ENCODE measurements at regions not wholly inside any gene's neighbourhood (a gene's known extent, or its start where the extent isn't known, plus 50 kb on each side); places are given as distances from the start of the nearest gene placed in this dataset.

GRCh38 chr3:132841621-132842020, 119.4 kb upstream of the NPHP3 start:
- Histone ChIP-seq H3K9ac (ENCODE audit: insufficient read depth, low read length) (no peak overlapping the region), H2AFZ (ENCODE audit: low read length) (no peak overlapping the region), H3K4me2 (ENCODE audit: extremely low read depth, insufficient read depth, low read length) (no peak overlapping the region), H3K27ac (ENCODE audit: insufficient read depth, low read length) (no peak overlapping the region), H3K4me3 (replicated peaks in 1 of 4; ENCODE audit: control extremely low read depth in 1 of 4, insufficient read depth in 1 of 4, low read depth in 3 of 4, low read length in 4 of 4) (no peak overlapping the region), H3K9me3 (ENCODE audit: control insufficient read depth, insufficient read depth, low read depth, low read length) (no peaks in the 10 kb centered on the region), H3K27me3 (ENCODE audit: control insufficient read depth, insufficient read depth, low read length) (no peaks in the 10 kb centered on the region), H3K36me3 (ENCODE audit: control insufficient read depth, insufficient read depth, low read length) (no peaks in the 10 kb centered on the region), H3K79me2 (ENCODE audit: control insufficient read depth, insufficient read depth, low read length) (no peaks in the 10 kb centered on the region), H3K4me1 (ENCODE audit: control insufficient read depth, extremely low read depth, insufficient read depth, low read length) (no peaks in the 10 kb centered on the region), H4K20me1 (ENCODE audit: control insufficient read depth, extremely low read depth, insufficient read depth, low read length) (no peaks in the 10 kb centered on the region)
- DNase-seq (ENCODE audit: low read depth in 2 of 2), result no peak
- TF ChIP-seq EZH2 (IDR thresholded peaks at IDR 0.05; ENCODE audit: low read length, missing control alignments) (no peak), CTCF (conservative IDR thresholded peaks at IDR 0.05 in 1 of 2, IDR thresholded peaks at IDR 0.05 in 1 of 2; ENCODE audit: low read depth in 1 of 2, low read length in 2 of 2) (no peak)

GRCh38 chr3:132840201-132840700, 118.0 kb upstream of the NPHP3 start:
- Histone ChIP-seq H2AFZ (ENCODE audit: low read length) (no peak overlapping the region), H3K4me3 (replicated peaks in 1 of 4; ENCODE audit: control extremely low read depth in 1 of 4, insufficient read depth in 1 of 4, low read depth in 3 of 4, low read length in 4 of 4) (no peak overlapping the region), H3K4me2 (ENCODE audit: extremely low read depth, insufficient read depth, low read length) (no peak overlapping the region), H3K9me3 (ENCODE audit: control insufficient read depth, insufficient read depth, low read depth, low read length) (no peaks in the 10 kb centered on the region), H3K36me3 (ENCODE audit: control insufficient read depth, insufficient read depth, low read length) (no peaks in the 10 kb centered on the region), H3K27me3 (ENCODE audit: control insufficient read depth, insufficient read depth, low read length) (no peaks in the 10 kb centered on the region), H3K4me1 (ENCODE audit: control insufficient read depth, extremely low read depth, insufficient read depth, low read length) (no peaks in the 10 kb centered on the region), H3K27ac (ENCODE audit: insufficient read depth, low read length) (no peak overlapping the region), H3K79me2 (ENCODE audit: control insufficient read depth, insufficient read depth, low read length) (no peaks in the 10 kb centered on the region), H3K9ac (ENCODE audit: insufficient read depth, low read length) (no peak overlapping the region), H4K20me1 (ENCODE audit: control insufficient read depth, extremely low read depth, insufficient read depth, low read length) (no peaks in the 10 kb centered on the region)
- TF ChIP-seq EZH2 (IDR thresholded peaks at IDR 0.05; ENCODE audit: low read length, missing control alignments) (no peak), CTCF (conservative IDR thresholded peaks at IDR 0.05 in 1 of 2, IDR thresholded peaks at IDR 0.05 in 1 of 2; ENCODE audit: low read depth in 1 of 2, low read length in 2 of 2) (no peak)
- no peak for DNase-seq (ENCODE audit: low read depth in 2 of 2)

GRCh38 chr3:132838477-132838876, 116.3 kb upstream of the NPHP3 start:
- no peaks in the 10 kb centered on the region for H3K36me3 ChIP-seq (ENCODE audit: control insufficient read depth, insufficient read depth, low read length)
- TF ChIP-seq EZH2 (IDR thresholded peaks at IDR 0.05; ENCODE audit: low read length, missing control alignments) (no peak), CTCF (conservative IDR thresholded peaks at IDR 0.05 in 1 of 2, IDR thresholded peaks at IDR 0.05 in 1 of 2; ENCODE audit: low read depth in 1 of 2, low read length in 2 of 2) (no peak)
- H3K4me1 ChIP-seq (ENCODE audit: control insufficient read depth, extremely low read depth, insufficient read depth, low read length), result no peaks in the 10 kb centered on the region
- no peaks in the 10 kb centered on the region for H3K9me3 ChIP-seq (ENCODE audit: control insufficient read depth, insufficient read depth, low read depth, low read length)
- DNase-seq (ENCODE audit: low read depth in 2 of 2), result no peak
- H3K79me2 ChIP-seq (ENCODE audit: control insufficient read depth, insufficient read depth, low read length), result no peaks in the 10 kb centered on the region
- no peak overlapping the region for H3K27ac ChIP-seq (ENCODE audit: insufficient read depth, low read length)
- H3K4me3 ChIP-seq (replicated peaks in 1 of 4; ENCODE audit: control extremely low read depth in 1 of 4, insufficient read depth in 1 of 4, low read depth in 3 of 4, low read length in 4 of 4), result no peak overlapping the region
- no peak overlapping the region for H2AFZ ChIP-seq (ENCODE audit: low read length)
- H3K27me3 ChIP-seq (ENCODE audit: control insufficient read depth, insufficient read depth, low read length), result no peaks in the 10 kb centered on the region
- H3K4me2 ChIP-seq (ENCODE audit: extremely low read depth, insufficient read depth, low read length), result no peak overlapping the region
- H3K9ac ChIP-seq (ENCODE audit: insufficient read depth, low read length), result no peak overlapping the region
- H4K20me1 ChIP-seq (ENCODE audit: control insufficient read depth, extremely low read depth, insufficient read depth, low read length), result no peaks in the 10 kb centered on the region

All from fibroblast of lung (primary cell).